HT1080 (cell line): ENCODE measurements at regions not wholly inside any gene's neighbourhood (a gene's known extent, or its start where the extent isn't known, plus 50 kb on each side); places are given as distances from the start of the nearest gene placed in this dataset.

Source experiments
- DNase-seq: peaks from one replicate; pipeline ENCODE4 v3.0.0-alpha.2; 2015; ENCODE audit warnings: low read depth

DNA sequence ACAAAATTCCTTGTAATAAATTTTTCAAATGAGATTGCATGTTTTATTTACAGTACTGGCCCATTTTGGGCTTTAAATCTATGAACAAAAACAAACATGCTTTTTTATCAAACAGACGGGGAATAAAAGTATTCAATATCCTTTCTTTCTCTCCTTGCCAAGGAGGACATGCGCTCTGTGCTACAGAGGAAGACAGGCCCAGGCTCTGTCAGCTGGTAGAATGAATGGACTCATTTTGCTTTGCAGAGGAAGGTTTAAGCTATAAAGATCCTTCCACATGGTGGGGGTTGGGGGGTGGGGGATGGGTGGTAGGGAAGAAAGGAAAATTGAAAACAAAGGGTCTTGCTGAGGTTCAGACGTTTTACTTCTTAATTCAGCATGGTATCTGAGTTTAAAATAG lies 575.6 kb downstream of the INSC start:
- no peak for DNase-seq

DNA sequence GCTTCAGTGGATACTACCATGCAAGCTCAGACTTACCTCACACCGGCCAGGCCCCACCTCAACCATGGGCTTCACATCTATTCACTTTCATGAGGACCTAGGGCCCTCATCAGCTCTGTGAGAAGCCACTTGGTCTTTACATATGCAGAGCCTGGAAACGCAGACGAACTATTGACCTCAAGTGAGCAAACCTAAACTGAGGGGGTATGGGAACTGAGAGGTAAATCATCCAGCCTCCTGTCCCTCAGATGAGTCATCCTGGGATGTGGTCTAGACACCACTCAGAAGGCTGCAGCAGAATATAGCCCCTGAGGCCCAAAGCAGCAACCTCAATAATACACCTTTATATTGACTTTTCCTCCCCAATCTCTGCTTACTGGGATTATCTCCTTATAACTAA lies 578.0 kb downstream of the INSC start:
- peak; percentile 81 for DNase-seq

DNA sequence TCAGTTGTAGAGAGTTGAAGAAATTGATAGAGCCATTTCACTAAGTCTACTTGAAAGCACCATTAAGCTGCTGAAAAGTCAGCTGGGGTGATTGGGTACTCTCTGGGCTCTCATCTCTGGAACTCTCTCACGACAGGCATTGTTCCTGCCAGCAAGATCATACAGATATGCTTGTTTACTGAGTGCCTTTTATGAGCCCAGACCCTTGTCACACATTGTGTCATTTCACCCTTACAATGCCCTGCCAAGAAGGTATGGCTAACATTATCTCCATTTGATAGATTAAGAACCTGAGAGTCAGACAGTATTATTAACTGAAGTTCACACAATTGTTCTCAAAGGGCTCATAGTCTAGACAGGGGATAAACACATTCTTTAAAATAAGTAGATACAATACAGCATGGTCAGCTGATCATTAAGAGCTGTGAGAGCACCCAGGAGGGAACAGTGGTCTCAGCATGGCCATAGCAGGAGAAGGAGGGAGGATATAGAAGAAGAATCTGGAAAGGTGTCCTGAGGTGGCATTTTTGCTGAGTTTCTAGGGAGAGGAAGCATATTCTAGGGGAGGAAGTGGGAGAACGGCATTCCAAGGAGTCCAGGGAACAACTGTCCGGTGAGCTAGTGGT lies 580.5 kb downstream of the INSC start:
- DNase-seq, result no peak

DNA sequence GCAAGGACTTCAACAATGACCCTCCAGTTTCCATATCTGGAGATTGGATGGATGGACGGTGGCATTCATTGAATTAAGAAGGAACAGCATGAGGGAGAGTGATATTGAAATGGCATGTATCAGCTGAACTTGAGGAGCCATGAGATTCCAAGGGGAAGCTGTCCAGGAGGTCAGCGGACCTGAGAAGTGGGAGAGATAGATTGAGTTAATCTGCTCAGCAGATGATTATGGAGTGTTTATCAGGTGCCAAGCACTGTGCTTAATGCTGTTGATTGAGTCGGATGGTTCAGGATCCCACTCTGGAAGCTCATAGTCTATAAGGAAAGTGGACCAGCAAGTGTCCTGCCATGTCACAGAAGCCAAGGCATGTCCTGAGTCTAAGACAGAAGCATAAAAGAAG lies 581.3 kb downstream of the INSC start:
- no peak for DNase-seq

- DNase-seq, result no peak
Observed at GRCh38 chr11:15697437-15698236, 582.9 kb downstream of the INSC start.

DNA sequence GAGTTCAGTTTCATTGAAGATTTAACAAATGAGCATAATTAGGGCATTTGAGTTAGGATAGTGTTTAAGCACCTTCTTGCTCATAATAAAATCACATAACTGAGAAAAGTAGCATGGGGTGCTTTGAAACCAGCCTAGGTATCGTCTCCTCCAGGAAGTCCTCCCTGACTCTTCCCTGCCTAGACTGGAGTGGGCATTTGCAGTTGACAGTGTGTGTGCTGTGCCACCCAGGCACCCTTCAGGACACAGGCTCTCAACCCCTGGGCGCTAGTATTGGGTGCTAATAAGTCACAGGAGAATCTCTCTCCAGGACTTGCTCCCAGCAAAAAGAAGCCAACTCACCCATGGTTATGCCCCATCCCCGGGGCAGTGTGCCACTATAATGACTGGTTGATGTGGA lies 584.1 kb downstream of the INSC start:
- DNase-seq, result no peak

DNA sequence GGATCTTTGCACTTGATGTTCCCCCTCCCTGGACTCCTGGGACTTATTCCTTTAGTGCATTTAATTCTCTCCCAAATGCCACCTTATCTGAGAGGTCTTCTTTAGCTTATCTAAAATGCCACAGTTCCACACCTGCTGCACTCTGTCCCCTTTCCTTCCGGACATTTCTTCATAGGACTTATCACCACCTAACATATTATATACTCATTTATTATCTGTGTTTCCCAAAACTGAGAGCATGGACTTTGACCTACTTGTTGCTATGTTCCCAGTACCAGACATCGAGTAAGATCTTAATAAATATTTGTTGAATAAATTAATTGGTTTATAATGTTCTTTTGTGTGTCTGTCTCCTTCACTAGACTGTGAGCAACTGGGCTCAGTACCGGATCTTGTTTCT lies 585.3 kb downstream of the INSC start:
- no peak for DNase-seq

GRCh38 chr11:15700456-15700855 lies 585.7 kb downstream of the INSC start:
- DNase-seq, result no peak

GRCh38 chr11:15704064-15704463 lies 589.3 kb downstream of the INSC start:
- DNase-seq, result no peak

DNA sequence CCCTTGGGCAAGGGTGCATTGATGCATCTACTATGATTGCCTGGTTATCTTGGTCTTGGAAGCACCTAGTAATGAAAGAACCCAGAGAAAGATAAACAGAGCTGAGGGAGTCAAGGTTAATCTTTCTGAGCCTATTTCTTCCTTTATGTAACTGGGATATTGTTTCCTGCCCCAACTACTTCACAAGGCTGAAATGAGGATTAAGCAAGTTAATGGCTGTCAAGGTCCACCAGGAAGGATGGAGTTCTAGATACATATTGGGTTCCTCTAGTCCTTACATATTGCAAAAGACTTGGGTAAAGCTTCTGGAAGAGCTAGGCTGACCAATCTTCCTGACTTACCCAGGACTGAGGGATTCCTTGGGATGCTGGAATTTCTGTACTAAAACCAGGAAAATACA lies 589.8 kb downstream of the INSC start:
- no peak for DNase-seq

DNA sequence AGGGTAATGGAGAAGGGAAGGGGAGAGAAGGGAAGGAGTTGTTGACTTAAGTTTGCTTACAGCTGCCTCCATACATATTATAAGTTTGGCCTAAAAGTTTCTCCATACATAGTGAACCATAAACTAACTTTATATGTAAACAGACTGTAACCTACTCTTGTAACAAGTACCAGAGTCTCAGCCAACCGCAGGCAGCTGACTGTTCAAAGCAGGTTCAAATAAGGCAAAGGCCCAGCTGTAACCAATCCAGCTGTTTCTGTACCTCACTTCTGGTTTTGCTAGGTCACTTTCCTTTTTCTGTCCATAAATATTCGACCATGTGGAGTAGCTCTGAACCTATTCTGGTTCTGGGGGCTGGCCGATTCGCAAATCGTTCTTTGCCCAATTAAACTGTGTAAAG lies 591.2 kb downstream of the INSC start:
- no peak for DNase-seq

- DNase-seq, result no peak
Observed at GRCh38 chr11:15707194-15707593, 592.5 kb downstream of the INSC start.

GRCh38 chr11:15707971-15708370 lies 593.2 kb downstream of the INSC start:
- DNase-seq, result peak; percentile 47

DNA sequence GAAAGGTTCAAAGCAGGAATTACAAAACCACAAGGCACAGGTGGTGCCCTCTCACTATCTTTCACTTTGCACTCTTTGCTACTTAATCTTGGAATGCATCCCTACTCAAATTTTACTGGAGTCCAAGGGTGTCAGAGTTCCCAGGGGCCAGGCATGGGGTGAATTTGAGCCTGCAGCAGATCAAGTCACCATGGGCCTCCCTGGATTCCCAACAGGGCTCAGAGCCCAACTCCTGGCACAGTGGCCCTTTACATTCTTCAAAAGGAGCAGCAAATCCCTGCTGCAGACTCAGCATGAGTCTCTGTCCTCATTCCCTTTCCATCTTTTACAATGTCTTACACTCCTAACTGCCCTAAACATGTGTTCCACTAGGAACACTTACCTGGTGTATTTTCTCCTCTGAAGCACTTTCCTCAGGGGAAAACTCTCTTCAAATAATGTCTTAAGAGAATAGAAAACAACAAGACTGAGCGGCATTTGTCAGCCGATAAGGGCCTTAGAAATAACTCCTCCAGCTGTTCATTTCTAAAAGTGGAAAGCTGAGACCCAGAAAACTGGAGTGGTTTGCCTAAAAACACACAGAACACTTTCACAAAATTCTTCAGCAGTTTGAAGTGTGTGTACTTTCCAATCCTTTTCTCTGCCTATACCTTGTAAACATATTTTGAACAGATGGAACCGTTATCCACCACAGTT lies 596.0 kb downstream of the INSC start:
- DNase-seq, result no peak

DNA sequence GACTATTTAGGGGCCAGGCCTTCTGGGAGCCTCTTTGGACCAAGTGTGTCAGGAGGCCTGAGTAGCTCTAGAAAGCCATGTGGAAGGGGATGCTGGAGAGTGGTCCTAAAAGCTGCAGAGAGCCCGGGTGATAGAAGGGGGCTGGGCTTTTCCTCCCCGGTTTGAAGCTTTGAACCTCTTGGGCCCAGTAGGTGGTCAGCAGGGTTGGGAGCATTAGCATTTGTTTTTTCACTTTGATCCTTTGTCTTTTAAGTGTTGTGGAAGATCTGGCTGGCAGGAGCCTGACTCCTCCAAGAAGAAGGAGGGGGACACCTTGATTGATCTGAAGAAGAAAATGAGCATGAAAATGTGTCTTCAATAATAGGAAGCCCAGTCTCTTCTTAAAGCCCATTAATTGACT lies 596.6 kb downstream of the INSC start:
- no peak for DNase-seq

DNA sequence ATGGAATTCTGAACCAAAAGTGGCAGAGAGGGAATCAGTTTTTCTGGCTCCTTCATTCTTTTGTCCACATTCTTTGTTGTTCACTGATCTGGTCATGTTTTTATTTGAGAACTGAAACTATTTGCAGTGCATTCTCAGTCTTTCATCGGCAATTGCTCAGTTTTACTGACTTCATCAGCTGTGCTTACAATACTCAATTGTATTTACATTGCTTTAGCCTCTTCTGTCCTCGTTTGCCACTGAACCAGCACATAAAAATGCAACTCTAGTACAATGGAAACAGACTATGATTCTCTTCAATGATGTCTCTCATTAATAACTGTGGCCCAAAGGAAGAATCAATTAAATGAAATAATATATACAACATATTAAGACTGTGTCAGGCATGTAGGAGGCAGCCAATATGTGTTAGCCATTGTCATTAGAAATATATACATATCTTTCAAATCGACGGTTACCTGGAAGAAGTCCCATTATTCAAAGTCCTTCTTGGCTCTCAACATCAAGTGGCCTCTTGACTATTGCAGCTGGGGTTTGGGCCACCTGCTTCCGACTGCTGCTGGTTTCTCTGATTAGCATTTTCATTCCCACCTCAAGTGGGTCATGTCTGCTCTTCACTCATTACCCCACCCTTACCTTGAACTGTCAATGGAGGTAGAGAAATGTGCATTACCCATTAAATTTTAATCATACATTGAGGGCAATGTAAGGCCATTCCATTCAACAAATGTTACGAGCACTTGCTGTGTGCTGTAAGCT lies 600.1 kb downstream of the INSC start:
- DNase-seq, result no peak

- peak; percentile 72 for DNase-seq
Observed at GRCh38 chr11:15716550-15716949, 601.8 kb downstream of the INSC start.

- DNase-seq, result peak; percentile 15
Observed at GRCh38 chr11:15720460-15720859, 605.7 kb downstream of the INSC start.

DNA sequence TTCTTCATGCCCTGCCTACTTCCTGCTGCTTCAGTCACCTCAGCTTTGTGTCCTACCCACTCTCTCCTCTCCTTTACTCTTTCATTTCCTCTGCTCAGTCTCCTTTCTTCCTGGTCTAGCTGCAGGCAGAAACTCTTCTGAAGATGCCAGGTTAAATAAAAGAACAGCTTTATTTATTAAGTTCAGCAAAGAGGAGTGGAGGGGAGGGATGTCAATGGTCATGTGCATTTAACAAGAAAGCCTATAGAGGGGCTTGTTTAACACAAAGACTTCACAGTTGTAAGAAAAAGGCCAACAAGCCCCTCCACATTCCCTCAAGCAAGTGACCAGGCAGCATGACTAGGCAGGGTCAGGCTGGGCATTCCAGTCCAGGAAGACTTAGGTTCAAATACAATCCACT lies 609.2 kb downstream of the INSC start:
- no peak for DNase-seq

- DNase-seq, result no peak
Observed at GRCh38 chr11:15724601-15725000, 609.9 kb downstream of the INSC start.

- DNase-seq, result no peak
Observed at GRCh38 chr11:15725246-15725645, 610.5 kb downstream of the INSC start.

DNA sequence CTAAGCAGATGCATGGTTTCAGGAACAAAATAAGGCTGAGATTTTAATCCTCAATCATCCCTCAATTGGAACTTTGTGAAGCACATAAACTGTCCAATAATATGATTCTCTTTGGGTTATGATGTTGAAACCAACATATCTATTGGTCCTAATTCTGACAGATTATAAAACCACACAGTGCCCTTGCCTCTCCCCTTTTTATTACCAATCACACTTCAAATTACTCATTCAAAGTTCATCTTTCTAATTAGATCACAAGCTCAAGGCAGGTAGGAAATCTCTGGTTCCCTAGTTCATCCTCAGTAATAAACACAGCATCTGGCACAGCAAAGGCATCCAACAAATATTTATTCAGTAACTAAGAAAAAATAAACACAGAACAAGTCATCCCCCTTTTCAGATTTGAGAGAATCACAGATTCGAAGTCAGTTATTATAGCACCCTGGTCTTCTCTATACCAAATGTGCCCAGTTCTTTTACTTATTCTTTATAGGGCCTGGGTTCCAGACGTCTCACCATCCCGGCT lies 611.6 kb downstream of the INSC start:
- DNase-seq, result no peak
